CD4-positive, alpha-beta memory T cell (primary cell): ENCODE measurements at regions not wholly inside any gene's neighbourhood (a gene's known extent, or its start where the extent isn't known, plus 50 kb on each side); places are given as distances from the start of the nearest gene placed in this dataset.

Source experiments
- CTCF ChIA-PET: fragments of 350-600 bp; sonication (Branson Sonifier 250); formaldehyde crosslinking; loops from one replicate; lab custom pipeline; 2021; ENCODE audit warnings: inconsistent platforms; ENCODE audit not compliant: partially characterized antibody; lab: Charles Lee
- POLR2A ChIA-PET: fragments of 350-600 bp; sonication (Branson Sonifier 250); formaldehyde crosslinking; loops from one replicate; lab custom pipeline; 2021; ENCODE audit not compliant: partially characterized antibody; lab: Charles Lee
- DNase-seq, 5 donors: peaks; one replicate each; pipeline versions ENCODE4 v3.0.0 to v3.0.0-alpha.2; 2020 to 2022; ENCODE audit warnings: mixed read lengths in 1 of 5
- H3K27ac ChIP-seq: one replicate; pipeline ENCODE4 v1.7.0; 2013; ENCODE audit warnings: low read depth, low read length
- H3K27me3 ChIP-seq: 2 replicates; pipeline ENCODE4 v1.7.0; 2013; ENCODE audit warnings: mild to moderate bottlenecking, low read length, moderate library complexity; ENCODE audit not compliant: insufficient read depth
- H3K36me3 ChIP-seq: 2 replicates; pipeline ENCODE4 v1.7.0; 2013; ENCODE audit warnings: mild to moderate bottlenecking, low read length, moderate library complexity; ENCODE audit not compliant: insufficient read depth
- H3K4me1 ChIP-seq: 2 replicates; pipeline ENCODE4 v1.7.0; 2013; ENCODE audit warnings: mild to moderate bottlenecking, low read length, moderate library complexity; ENCODE audit not compliant: insufficient read depth
- H3K4me3 ChIP-seq, 2 donors: one replicate each; pipeline ENCODE4 v1.7.0; 2013; ENCODE audit warnings: low read length in 2 of 2, mild to moderate bottlenecking in 1 of 2
- H3K9me3 ChIP-seq, 2 donors: one replicate each; pipeline ENCODE4 v1.7.0; 2013; ENCODE audit warnings: low read length in 2 of 2, control low read depth in 1 of 2; ENCODE audit not compliant: control insufficient read depth in 1 of 2
- H3K27ac Mint-ChIP-seq, 7 donors: one replicate each; pipeline ENCODE4 v1.8.0; 2020 to 2021; ENCODE audit warnings: mixed read lengths in 7 of 7, mild to moderate bottlenecking in 6 of 7, inconsistent platforms in 3 of 7, moderate library complexity in 3 of 7
- H3K27me3 Mint-ChIP-seq, 2 donors: one replicate each; pipeline ENCODE4 v1.8.0; 2020 to 2021; ENCODE audit warnings: mixed read lengths in 2 of 2
- H3K36me3 Mint-ChIP-seq, 2 donors: one replicate each; pipeline ENCODE4 v1.8.0; 2020 to 2021; ENCODE audit warnings: mixed read lengths in 2 of 2, inconsistent platforms in 1 of 2, mild to moderate bottlenecking in 1 of 2
- H3K4me1 Mint-ChIP-seq, 4 donors: one replicate each; pipeline ENCODE4 v1.8.0; 2020 to 2021; ENCODE audit warnings: mixed read lengths in 4 of 4, mild to moderate bottlenecking in 1 of 4
- H3K4me3 Mint-ChIP-seq, 8 donors: one replicate each; pipeline ENCODE4 v1.8.0; 2020 to 2021; ENCODE audit warnings: mixed read lengths in 8 of 8, mild to moderate bottlenecking in 7 of 8, moderate library complexity in 6 of 8, inconsistent platforms in 3 of 8
- H3K9me3 Mint-ChIP-seq, 8 donors: one replicate each; pipeline ENCODE4 v1.8.0; 2020 to 2021; ENCODE audit warnings: mixed read lengths in 8 of 8, mild to moderate bottlenecking in 5 of 8, inconsistent platforms in 3 of 8, moderate library complexity in 1 of 8
- intact Hi-C: fragments of 100-400 bp; cut with micrococcal nuclease; formaldehyde crosslinking; loops from one replicate; pipeline ENCODE4 v1.15.1; 2023

GRCh38 chr5:93191035-93191817, 389.8 kb downstream of the NR2F1-AS1 start:
- no peak overlapping the region for H3K27ac ChIP-seq
- no peaks in the 10 kb centered on the region for H3K4me1 ChIP-seq
- no peaks in the 10 kb centered on the region for H3K36me3 Mint-ChIP-seq
- intact Hi-C loops, result no loop called here
- H3K4me3 ChIP-seq, result no peak overlapping the region
- ChIA-PET CTCF (no interaction called here), POLR2A (no interaction called here)
- H3K4me1 Mint-ChIP-seq, result no peaks in the 10 kb centered on the region
- DNase-seq, result no peak
- H3K36me3 ChIP-seq, result no peaks in the 10 kb centered on the region
- peaks cover 0 to 4% (median 2%) of the 10 kb centered on the region in 8 donors for H3K9me3 Mint-ChIP-seq
- H3K27me3 Mint-ChIP-seq, result no peaks in the 10 kb centered on the region
- no peaks in the 10 kb centered on the region for H3K27me3 ChIP-seq
- no peak overlapping the region for H3K27ac Mint-ChIP-seq
- H3K4me3 Mint-ChIP-seq, result no peak overlapping the region
- no peaks in the 10 kb centered on the region for H3K9me3 ChIP-seq

GRCh38 chr5:93189707-93190120, 391.3 kb downstream of the NR2F1-AS1 start:
- Mint-ChIP-seq H3K36me3 (no peaks in the 10 kb centered on the region), H3K9me3 (peaks cover 0 to 4% (median 2%) of the 10 kb centered on the region in 8 donors), H3K27ac (no peak overlapping the region), H3K4me3 (no peak overlapping the region), H3K27me3 (no peaks in the 10 kb centered on the region), H3K4me1 (no peaks in the 10 kb centered on the region)
- ChIA-PET POLR2A (no interaction called here), CTCF (no interaction called here)
- Histone ChIP-seq H3K9me3 (no peaks in the 10 kb centered on the region), H3K36me3 (no peaks in the 10 kb centered on the region), H3K4me1 (no peaks in the 10 kb centered on the region), H3K27ac (no peak overlapping the region), H3K4me3 (no peak overlapping the region), H3K27me3 (no peaks in the 10 kb centered on the region)
- intact Hi-C loops, result no loop called here
- no peak for DNase-seq

- no peaks in the 10 kb centered on the region for H3K4me1 Mint-ChIP-seq
- no peak overlapping the region for H3K4me3 Mint-ChIP-seq
- no peaks in the 10 kb centered on the region for H3K27me3 Mint-ChIP-seq
- no peaks in the 10 kb centered on the region for H3K36me3 Mint-ChIP-seq
- no peak for DNase-seq
- Histone ChIP-seq H3K27me3 (no peaks in the 10 kb centered on the region), H3K9me3 (no peaks in the 10 kb centered on the region), H3K36me3 (no peaks in the 10 kb centered on the region), H3K27ac (no peak overlapping the region), H3K4me3 (no peak overlapping the region), H3K4me1 (no peaks in the 10 kb centered on the region)
- CTCF ChIA-PET, result no interaction called here
- POLR2A ChIA-PET, result no interaction called here
- no peak overlapping the region for H3K27ac Mint-ChIP-seq
- H3K9me3 Mint-ChIP-seq, result peaks cover 0 to 4% (median 2%) of the 10 kb centered on the region in 8 donors
- intact Hi-C loops, result no loop called here
Observed at GRCh38 chr5:93188876-93189485, 392.0 kb downstream of the NR2F1-AS1 start.

- Mint-ChIP-seq H3K9me3 (peaks cover 0 to 3% (median 0%) of the 10 kb centered on the region in 8 donors), H3K27me3 (no peaks in the 10 kb centered on the region), H3K4me1 (no peaks in the 10 kb centered on the region), H3K36me3 (no peaks in the 10 kb centered on the region), H3K4me3 (no peak overlapping the region), H3K27ac (no peak overlapping the region)
- Histone ChIP-seq H3K4me1 (no peaks in the 10 kb centered on the region), H3K9me3 (no peaks in the 10 kb centered on the region), H3K36me3 (no peaks in the 10 kb centered on the region), H3K27ac (no peak overlapping the region), H3K4me3 (no peak overlapping the region), H3K27me3 (no peaks in the 10 kb centered on the region)
- POLR2A ChIA-PET, result no interaction called here
- DNase-seq, result no peak
- intact Hi-C loops, result no loop called here
- CTCF ChIA-PET, result no interaction called here
Observed at GRCh38 chr5:93186076-93186682, 394.8 kb downstream of the NR2F1-AS1 start.

GRCh38 chr5:93184041-93184440, 397.0 kb downstream of the NR2F1-AS1 start:
- intact Hi-C loops, result no loop called here

GRCh38 chr5:93179466-93179865, 401.6 kb downstream of the NR2F1-AS1 start:
- Histone ChIP-seq H3K36me3 (no peaks in the 10 kb centered on the region), H3K4me3 (no peak overlapping the region), H3K9me3 (no peaks in the 10 kb centered on the region), H3K4me1 (no peaks in the 10 kb centered on the region), H3K27me3 (no peaks in the 10 kb centered on the region), H3K27ac (no peak overlapping the region)
- POLR2A ChIA-PET, result no interaction called here
- Mint-ChIP-seq H3K27ac (no peak overlapping the region), H3K4me1 (no peaks in the 10 kb centered on the region), H3K36me3 (no peaks in the 10 kb centered on the region), H3K9me3 (peaks cover 0 to 4% (median 0%) of the 10 kb centered on the region in 8 donors), H3K4me3 (no peak overlapping the region), H3K27me3 (no peaks in the 10 kb centered on the region)
- CTCF ChIA-PET, result no interaction called here
- intact Hi-C loops, result no loop called here
- DNase-seq, result no peak

More at GRCh38 chr5:93184041-93184440, 397.0 kb downstream of the NR2F1-AS1 start:
- Histone ChIP-seq H3K9me3 (no peaks in the 10 kb centered on the region), H3K4me1 (no peaks in the 10 kb centered on the region), H3K4me3 (no peak overlapping the region), H3K27me3 (no peaks in the 10 kb centered on the region), H3K27ac (no peak overlapping the region), H3K36me3 (no peaks in the 10 kb centered on the region)
- H3K36me3 Mint-ChIP-seq, result no peaks in the 10 kb centered on the region
- DNase-seq, result no peak
- H3K4me1 Mint-ChIP-seq, result no peaks in the 10 kb centered on the region
- ChIA-PET CTCF (no interaction called here), POLR2A (no interaction called here)
- H3K27me3 Mint-ChIP-seq, result no peaks in the 10 kb centered on the region
- H3K27ac Mint-ChIP-seq, result no peak overlapping the region
- no peak overlapping the region for H3K4me3 Mint-ChIP-seq
- H3K9me3 Mint-ChIP-seq, result peaks cover 0 to 3% (median 0%) of the 10 kb centered on the region in 8 donors

GRCh38 chr5:93174930-93175329, 406.1 kb downstream of the NR2F1-AS1 start:
- Histone ChIP-seq H3K27ac (no peak overlapping the region), H3K9me3 (no peaks in the 10 kb centered on the region), H3K36me3 (no peaks in the 10 kb centered on the region), H3K4me3 (no peak overlapping the region), H3K27me3 (no peaks in the 10 kb centered on the region), H3K4me1 (no peaks in the 10 kb centered on the region)
- Mint-ChIP-seq H3K27me3 (no peaks in the 10 kb centered on the region), H3K27ac (no peak overlapping the region), H3K36me3 (no peaks in the 10 kb centered on the region), H3K4me1 (no peaks in the 10 kb centered on the region), H3K9me3 (peaks cover 0 to 4% (median under 1%) of the 10 kb centered on the region in 8 donors), H3K4me3 (no peak overlapping the region)
- DNase-seq, result no peak
- POLR2A ChIA-PET, result no interaction called here
- intact Hi-C loops, result no loop called here
- CTCF ChIA-PET, result no interaction called here
